ENCODE measurements at regions not wholly inside any gene's neighbourhood (a gene's known extent, or its start where the extent isn't known, plus 50 kb on each side); places are given as distances from the start of the nearest gene placed in this dataset.

DNA sequence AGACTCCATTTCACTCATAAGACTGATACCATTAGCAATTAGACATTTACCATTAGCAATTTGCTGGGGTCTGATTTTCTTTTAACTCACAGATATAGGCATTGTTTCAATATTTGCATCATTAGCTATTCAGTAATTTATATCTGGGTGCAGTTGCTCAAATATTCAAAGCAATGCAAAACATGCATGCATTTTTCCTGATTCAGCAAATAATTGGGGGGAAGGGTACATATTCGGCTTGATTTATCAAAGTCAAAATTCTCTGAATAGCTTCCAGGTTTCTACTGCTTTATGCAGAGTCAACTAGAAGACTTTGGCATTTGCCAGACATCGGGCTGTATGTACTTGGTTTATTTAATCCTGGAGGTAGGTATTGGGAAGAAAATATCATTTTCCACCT is 315.6 kb upstream of the NR2F2 start:
- DNase-seq: no peak

DNA sequence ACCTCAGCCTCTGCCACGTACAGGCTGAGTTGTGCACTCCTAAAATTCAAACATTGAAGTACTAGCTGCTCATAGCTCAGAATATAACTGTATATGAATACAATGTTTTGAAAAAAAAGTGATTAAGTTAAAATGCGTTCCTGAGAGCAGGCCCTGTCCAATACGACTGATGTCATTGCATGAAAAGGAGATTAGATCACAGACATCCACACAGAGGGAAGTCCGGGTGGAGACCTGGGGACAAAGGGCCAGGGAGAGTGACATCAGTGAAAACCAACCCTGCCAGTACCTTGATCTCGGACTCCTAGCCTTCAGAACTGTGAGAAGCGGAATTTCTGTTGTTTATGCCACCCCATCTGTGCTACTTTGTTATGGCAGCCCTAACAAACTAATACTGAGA is 311.4 kb upstream of the NR2F2 start:
- DNase-seq: no peak

GRCh38 chr15:96020133-96020532 is 310.4 kb upstream of the NR2F2 start:
- DNase-seq: no peak

DNA sequence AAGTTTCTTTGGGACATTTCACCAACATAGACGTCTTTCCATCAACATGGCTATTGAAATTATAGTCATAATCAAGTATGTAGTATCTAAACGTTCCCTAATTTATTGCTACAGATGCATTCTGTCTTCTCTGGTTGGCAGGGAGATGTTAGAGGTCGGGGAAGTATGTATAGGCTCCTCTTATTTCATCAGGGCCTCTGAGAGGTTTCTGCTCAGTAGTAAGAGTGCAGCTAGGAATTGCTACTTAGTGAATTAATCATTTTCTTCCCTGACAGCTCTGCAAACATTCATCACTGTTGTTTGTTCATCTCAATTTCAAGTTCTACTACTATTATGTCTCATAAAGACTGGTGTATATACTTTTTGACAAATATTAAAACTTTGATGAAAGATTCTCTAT is 309.7 kb upstream of the NR2F2 start:
- DNase-seq: no peak

- DNase-seq: no peak
These were observed 307.4 kb upstream of the NR2F2 start for GRCh38 chr15:96023081-96023480.

DNA sequence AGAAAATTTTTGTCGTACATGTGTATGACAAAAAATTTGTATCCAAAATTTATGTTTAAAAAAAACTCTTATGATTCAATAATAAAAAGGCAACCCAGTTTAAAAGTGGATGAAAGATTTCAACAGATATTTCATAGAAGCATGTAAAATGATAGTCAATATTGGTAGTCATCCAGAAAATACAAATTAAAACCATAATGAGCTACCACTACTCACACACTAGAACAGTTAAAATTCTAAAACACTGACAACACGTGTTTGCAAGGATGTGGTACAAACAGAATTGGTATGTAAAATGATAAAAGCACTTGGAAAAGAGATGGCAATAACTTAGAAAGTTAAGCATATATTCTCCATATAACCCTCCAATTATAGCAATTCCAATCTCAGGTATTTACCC is 303.0 kb upstream of the NR2F2 start:
- DNase-seq: no peak

DNA sequence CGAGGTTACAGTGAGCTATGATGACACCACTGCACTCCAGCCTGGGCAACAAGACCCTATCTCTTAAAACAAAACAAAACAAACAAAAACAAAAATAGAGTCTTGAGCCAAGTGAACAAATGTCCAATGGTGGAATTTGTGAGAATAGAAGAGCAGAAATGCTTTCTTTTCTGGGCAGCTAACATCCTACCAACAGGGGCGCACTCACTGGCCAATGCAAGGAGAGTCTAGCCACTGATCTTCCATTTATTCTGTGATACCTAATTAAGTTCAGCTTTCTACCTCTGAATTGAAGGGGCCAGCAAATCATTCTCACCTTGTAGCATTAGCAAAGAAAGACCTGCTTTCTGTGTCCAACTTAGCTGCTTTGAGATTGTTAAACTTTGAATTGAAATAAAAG is 301.9 kb upstream of the NR2F2 start:
- DNase-seq: no peak

DNA sequence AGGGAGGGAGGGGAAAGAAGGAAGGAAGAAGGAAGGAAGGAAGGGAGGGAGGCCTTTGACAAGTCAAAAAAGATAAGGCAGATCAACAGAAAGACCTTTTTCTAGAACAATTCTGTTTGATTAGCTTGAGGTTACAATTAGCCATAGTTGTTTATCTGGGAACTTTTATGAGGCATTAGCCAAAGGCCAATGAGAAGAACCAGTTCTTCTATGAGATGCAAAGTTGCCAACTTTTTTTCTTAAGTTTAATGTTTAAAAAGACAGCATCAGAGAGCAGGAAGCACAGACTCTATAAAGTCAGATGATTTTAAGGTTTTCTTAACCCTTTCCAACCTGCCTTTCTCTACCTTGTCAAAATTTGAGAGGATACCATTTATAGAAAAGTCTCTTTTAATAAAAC is 301.3 kb upstream of the NR2F2 start:
- DNase-seq: no peak

DNA sequence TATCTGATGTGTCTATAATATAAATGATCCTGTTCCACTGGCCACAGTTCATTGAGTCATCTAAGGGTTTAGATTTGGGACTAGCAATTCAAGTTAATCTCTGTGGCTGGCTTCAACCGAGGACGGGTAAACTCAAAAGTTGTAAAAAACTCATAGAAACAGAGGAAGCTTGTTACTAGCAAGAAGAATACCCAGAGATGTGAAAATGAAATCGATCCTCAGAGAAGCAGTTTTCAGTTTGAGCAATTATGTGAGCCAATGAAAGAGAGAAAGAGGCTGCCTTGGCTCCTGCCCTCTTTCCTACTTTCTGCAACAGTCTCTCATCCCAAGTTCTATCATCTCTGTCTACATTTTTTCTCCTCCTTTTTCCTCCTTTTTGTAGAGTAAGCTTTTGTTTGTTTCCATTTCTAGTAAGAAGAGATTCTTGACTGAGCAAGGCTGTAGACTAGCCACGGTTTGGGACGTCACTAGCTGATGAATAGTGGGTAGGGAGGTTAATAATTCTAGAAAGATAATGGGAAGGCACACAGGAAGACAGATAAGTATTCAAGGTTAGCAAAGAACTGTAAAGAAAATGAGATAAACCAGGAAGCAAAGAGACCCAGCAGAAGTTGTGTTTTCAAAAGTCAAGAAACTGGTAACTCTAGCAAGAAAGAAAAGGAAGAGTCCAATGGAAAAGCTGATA is 298.9 kb upstream of the NR2F2 start:
- DNase-seq: no peak

GRCh38 chr15:96035091-96035490 is 295.4 kb upstream of the NR2F2 start:
- DNase-seq: no peak

- DNase-seq: no peak
These were observed 294.9 kb upstream of the NR2F2 start for GRCh38 chr15:96035635-96036034.

DNA sequence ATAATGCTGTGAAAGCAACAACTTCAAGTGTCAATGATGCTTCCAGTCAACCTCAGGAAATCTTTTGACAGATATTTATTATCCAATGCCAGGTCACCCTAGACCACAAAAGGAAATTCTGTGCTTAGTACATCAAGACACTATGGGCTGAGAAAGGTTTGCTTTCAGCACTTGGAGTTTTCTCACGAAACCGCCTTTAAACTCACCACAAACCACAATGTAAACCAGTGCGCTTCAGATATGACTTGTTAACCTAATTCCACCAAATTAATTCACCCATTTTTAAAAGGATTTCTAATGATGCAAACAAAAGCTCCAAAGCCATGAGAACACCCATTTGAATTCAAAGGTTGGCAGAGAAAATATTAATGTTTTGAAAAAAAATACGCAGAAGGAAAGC is 292.9 kb upstream of the NR2F2 start:
- DNase-seq: no peak

DNA sequence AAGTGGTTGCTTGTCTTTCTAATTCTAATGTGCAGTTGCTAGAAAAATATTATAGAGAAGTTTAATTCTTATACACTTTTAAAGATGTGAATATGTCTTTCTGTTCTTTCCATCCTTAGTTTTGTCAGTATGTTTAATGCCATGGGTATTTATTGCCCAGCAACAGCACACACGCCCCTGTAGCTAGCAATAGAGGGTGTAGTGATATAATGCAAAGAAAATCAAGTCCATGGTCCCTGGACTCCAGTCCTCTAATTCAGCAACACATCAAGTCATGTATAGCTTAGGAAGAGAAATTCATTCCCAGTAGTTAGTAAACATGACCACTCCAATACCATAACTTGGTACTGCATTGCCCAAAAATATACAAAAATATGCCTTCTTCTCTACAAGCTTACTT is 292.4 kb upstream of the NR2F2 start:
- DNase-seq: no peak

DNA sequence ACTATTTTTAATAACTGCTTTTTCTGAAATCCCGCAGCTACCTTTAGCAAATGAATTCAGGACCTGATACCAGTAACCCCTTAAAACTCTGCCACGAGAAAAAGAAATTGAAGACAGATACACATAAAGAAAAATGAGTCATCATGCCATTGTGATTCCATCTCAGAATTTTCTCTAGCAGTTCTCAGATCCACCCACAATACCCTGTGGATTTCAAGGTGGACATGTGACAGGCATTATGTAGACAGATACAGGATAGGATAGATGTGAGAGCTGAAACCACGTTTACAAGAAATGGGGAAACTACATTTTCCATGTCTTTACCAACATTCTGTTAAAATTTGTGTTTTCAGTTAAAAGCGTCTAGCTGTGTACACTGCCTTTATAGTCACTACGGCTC is 291.9 kb upstream of the NR2F2 start:
- DNase-seq: no peak

DNA sequence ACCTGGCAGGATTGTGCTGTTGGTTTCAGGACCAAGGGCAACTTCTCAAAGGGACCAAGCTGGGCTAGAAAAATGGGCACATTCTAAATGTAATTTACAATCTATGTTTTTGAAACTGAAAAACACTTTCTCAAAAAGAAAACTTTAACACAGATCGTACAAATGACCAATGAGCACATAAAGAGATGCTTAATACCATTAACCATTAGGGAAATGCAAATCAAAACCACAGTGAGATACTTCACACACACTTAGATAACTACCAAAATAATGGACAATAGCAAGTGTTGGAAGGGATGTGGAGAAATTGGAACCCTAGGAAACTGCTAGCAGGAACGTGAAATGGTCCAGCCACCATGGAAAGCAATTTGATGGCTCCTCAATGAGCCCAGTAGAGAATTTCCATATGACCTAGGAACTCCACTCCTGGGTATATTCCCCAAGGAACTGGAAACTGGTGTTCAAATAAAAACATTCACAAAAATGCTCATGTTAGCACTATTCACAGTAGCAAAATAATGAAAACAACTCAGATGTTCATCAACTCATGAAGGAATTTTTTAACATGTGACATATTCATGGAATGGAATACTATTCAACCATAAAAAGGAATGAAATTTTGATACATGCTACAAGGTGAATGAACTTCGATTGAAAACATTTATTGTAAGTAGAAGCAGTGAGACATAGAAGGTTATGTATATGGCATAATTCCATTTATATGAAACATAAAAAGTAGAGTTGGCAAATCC is 288.3 kb upstream of the NR2F2 start:
- no peak for DNase-seq

- DNase-seq: no peak
These were observed 287.7 kb upstream of the NR2F2 start for GRCh38 chr15:96042734-96043224.

DNA sequence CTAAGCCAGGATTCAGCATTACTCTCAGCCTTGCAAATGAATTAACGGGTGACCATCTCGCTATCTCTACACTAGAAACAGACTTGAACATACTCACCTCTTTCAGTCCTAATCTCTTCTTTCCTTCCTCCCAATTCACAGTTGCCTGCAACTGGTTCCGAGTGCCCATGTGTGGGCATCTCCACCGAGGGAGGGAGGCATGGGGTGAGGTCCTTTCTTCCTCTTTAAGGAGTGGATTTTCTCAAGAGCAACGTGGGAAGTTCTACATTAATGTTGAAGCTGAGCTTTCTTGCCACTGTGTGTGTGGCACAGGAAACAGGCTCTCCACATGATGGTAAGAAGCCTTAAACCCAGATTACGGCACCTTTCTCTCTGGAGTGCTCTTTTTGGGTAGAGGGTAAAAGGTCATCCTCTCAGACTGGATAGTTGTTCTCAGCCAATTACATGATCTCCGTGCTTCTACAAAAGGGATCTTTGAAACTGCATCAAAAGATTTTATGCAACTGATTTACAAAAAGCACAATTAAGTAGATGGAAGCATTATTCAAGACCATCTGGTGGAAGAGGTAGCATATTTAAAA is 286.8 kb upstream of the NR2F2 start:
- DNase-seq: no peak

DNA sequence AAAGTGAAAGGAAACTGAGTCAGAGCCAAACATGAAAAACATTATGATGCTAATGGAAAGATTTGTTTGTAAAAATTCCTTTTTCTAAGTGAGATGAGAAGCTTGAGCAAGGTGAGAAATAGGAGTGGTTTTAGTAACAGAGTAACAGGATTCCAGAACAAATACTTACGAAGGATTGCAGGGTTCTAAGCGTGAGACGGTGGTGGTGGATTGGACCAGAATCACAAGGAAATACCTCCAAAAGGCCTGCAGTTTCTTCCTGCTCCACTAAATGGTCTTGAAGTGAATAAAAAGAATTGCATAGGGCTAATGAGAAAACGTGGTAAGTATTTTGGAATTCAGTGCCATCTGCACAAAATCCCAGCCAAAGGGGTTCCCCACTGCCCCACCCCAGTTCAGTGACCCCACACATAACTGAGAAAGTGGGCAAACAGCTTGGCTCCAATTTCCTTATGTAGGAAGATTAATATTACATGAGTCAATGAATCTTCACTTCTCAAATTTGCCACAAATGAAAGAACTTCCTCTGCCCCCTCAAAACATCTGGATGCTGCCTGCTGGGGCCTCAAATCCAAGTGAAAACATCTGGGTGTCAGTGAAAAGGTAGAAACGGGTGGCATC is 283.8 kb upstream of the NR2F2 start:
- DNase-seq: no peak

- no peak for DNase-seq
These were observed 283.1 kb upstream of the NR2F2 start for GRCh38 chr15:96047255-96047931.

GRCh38 chr15:96049323-96049722 is 281.2 kb upstream of the NR2F2 start:
- DNase-seq: no peak

DNA sequence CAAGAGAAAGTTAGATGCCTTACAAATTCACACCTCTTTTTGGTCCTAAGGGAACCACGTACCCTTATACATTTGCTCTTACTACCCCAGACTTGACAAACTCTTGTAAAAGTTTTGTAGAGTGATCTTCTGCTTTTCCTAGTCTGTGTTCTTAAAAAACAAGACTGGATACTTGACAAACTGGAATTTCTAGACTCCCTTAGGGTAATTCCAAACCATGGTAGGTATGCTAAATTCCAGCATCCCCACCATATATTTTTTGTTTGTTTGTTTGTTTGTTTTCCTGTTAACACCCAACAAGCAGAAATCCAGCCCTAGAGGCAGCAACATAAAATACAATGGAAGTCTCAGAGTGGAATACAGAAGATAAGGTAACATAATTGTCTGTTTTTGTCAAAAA is 280.7 kb upstream of the NR2F2 start:
- no peak for DNase-seq

DNA sequence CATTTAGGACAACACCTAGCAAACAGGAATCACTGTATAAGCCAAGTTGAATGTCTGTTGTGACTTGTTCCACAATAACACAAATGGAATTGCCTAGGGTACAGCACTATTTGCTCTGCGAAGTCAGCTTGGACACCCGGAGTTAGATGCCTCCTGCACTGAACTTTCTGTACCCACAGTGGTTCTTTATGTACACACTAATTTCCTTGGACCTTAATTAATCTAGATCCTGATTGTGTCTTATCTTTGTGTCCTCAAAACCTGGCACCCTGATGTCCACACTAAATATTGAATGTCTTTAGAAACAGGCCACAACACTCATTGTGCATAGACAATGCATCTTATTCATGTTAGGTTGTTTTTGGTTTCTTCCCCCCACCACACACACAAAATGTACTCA is 278.9 kb upstream of the NR2F2 start:
- no peak for DNase-seq

DNA sequence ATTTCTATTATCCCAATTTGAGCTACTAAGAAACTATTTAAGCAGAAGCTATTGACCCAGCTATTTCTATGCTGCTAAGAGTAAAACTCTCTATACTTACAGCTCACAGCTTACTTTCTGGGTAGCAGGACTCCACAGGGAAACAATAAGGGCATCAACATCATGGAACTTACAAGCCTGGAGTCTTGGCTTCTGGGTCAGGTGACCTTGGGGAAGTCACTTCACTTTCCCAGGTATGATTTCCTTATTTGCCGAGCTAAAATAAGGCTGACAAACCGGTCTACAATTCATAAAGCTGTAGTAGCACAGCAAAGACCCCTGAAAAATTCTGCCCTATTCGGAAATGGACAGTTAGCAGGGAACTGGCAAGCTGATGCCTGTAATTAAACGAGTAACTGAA is 278.3 kb upstream of the NR2F2 start:
- DNase-seq: no peak
